Eye (tissue), 1 donor: ENCODE measurements at regions not wholly inside any gene's neighbourhood (a gene's known extent, or its start where the extent isn't known, plus 50 kb on each side); places are given as distances from the start of the nearest gene placed in this dataset.

Experiments used
- DNase-seq: peaks from one replicate; pipeline ENCODE4 v3.0.0-alpha.2; 2015

DNA sequence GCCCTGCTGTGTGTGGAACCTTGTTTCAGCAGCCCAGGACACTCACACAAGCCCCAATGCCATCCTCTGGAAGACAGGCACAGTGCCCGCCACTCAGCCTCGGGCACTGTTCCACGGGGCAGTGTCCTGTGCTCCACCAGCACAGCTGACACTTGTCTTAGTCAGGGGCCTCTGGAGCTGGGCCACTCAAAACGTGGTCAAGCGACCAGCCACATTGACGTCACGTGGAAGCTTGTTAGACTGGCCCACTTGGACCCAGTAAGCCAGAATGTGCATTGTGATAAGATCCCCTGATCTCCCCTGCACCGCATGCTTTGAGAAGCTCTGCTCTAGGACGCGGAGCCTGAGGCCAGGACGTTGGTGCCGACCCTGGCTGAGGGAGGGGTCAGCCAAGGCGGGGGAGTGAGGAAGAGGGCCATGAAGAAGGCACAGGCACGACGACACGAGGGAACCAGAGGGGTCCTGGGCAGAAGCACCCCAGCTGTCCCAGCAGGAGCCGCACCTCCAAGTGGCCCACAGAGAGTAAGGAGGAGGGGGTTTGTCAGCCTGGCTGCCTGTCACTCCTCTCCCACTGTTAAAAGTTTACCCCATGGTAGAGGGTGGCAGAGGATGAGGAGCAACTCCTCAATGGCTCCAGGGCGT, 64.6 kb downstream of the LINC01488 start:
- DNase-seq = no peak

DNA sequence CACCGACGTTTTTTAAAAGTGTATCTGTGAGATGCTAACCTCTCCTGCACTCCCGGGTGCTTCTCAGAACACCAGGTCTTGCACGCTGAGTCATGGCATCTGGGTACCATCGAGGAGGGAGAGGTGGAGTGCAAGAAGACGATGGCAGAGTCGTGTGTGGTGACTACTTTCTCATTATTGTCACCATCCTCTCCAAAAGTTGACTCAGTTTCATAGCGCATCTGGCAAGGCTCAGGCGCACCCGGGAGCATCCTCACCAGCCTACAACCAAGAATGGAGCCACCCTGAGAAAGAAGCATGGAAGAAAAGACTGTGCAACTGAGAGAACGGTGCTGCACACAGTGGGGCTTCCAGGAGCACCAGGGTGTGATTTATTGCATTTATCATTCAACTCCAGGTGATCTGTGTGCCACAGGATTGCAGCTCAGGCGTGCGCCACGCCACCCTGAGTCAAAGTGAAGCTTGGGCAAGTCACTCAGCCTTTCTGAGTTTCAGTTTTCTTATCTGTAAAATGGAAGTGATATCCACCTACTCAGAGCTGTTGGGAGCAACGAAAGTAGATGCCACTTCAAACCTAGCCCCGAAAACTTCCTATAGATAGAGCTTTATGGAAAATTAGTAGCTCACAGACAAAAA, 65.4 kb downstream of the LINC01488 start:
- DNase-seq = no peak

DNA sequence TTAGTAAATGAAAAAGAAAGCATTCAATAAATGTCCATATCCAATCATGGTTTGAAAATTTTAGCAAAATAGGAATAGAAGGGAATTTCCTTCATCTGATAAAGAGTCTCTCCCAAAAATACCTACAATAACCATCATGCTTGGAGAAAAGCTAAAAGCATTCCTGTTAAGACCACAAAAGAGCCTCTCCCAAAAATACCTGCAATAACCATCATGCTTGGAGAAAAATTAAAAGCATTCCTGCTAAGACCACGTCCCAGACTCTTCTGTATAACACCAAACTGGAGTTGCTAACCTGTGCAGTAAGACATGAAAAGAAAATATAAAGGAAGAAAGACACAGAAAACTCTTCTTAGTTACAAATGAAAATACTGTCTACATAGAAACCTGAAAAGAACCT, 69.4 kb downstream of the LINC01488 start:
- DNase-seq = no peak

DNA sequence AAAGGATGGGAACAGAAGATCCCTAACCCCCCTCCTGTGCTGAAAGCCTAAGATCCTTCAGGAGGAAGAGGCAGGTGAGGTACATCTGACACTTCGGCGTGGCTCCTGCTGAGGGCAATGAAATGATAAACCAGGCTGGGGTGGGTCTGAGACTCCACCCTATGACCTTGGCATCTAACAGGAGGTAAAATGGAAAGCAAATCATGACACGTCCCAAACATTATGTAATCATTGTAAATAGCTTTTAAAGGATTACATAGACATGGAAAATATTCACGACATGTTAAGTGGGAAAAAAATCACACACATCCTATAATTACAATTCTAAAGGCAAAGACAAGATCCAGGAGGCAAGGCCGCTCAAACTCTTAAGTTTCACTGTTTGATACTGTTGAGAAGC, 70.5 kb downstream of the LINC01488 start:
- DNase-seq = no peak

DNA sequence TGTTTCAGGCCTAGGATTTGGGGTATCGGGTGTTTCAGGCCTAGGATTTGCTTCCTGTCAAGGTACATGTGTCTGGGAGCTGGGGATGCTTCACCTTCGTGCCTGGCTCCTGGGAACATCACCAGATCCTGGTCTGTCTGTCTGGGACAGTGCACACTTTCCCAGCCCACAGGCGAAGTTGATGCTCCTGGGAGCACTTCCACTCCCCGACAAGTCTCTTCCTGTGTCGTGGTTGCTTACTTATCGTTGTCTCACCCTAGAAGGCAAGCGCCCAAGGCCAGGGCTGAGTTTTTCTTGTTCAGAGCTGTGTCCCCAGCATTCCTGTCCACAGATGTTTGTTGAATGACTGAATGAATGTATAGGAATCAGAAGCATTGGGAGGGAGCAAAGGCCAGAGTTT, 71.5 kb downstream of the LINC01488 start:
- no peak for DNase-seq

DNA sequence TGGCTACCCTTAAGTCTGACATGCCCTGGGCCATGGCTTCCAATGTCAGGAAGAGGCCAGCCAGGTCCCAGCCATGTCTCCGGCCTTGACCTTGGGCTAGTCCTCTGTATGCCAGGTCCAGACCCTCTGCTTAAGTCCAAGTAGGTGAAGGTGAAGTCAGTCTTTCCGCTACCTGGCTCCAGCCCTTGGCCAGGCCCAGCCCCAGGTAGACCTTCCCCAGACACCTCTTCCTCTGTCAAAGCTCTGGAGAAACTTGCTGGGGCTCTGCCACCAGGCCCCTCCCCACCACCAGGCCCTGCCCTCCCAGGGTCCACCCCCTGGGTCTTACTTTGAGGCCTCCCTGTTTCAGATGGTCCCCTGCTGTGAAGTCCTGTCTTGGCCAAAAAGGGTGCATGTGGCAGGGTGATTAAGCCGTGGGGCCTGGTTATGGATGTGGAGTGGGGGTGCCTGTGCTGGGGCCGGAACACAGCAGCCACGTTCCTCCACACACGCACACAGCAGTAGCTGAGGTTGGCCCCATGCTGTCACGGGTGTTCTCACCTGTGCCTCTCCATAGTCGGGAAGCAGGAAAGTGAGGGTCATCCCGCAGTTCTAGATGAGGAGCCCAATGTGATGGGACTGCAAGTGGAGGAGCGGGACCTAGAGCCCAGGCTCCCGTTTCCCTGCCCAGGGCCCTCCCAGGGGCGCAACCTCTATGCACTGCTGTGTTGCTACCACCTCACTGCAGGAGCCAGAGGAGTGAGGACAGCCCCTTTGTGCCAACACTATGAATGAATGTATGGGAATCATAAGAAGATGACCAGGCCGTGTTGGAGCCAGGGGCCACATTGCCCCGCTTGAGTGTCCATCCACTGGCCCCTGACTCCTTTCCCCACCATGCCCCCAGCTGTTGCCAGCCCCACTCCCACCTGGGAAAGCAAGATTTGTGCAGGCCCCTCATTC, 72.2 kb downstream of the LINC01488 start:
- no peak for DNase-seq

DNA sequence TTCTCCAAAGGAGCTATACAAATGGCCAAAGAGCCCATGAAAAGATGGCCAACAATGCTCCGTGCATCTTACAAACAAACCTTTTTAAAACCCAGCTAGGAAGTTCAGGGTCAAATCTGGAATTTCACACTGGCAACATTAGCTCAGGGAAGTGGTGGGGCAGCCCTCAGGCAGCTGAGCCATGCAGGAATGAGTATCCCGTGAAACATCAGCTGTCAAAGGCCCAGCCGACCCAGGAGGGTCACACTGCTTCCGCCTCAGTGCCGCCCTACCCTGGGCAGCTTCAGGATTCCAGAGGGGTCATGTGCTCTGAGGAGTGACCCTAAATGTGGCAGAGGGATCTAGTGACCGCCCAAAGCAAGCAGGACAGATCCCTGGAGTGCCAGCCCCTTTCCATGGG, 73.4 kb downstream of the LINC01488 start:
- peak; percentile 41 for DNase-seq

DNA sequence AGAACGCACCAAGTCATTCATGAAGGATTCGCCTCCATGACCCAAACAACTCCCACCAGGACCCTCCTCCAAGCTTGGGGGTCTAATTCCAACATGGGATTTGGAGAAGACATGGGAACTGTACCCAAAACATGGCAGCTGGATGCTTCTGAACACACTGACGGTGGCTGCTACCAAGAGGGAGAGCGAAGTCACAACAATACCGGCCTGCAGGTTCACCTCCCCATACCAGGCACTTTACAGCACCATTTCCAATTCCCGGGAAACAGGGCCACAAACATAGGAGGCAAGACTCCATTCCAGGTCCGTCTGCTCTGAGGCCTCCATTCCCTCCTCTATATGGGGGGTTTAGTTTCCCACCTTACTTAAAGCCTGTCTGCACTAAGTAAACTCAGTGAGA, 75.8 kb downstream of the LINC01488 start:
- no peak for DNase-seq

DNA sequence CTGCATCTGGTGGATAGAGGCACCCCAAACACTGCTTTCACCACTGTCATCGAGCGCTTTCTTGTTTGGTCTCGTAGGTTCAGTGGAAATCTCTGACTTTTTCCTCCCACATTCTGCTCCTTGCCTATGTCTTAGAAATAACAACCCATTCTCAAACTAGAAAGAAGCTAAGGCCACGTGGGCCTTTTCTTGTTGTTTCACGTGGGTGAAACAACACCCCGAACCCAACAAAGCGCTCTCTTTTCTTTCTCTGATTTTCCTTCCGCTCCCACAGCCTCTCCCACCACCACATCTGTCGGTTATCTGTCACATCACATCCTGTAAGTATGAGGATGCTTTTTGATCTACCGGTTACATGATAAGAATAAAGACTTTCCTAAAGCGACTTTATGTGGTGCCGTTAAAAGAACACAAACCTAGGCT, 77.1 kb downstream of the LINC01488 start:
- DNase-seq = no peak

DNA sequence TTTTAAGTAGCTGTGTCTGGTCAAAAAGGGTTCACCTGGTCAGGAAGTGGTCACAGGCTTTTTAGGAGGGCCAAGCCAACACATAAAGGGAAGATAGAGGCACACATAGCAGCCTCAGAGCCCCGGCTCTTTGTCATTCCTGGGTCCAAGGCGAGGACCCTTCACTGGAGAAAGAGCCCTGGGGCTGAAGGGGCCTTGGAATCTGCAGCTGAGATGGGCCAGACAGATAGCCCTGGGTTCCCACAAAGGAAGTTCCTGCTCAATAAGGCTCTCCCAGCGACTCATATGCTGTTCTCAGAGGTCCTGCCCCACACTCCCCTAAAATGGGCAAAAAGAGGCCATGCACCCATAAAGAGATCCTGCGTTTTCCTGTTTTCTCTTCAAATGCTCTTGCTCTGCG, 77.7 kb downstream of the LINC01488 start:
- no peak for DNase-seq

DNA sequence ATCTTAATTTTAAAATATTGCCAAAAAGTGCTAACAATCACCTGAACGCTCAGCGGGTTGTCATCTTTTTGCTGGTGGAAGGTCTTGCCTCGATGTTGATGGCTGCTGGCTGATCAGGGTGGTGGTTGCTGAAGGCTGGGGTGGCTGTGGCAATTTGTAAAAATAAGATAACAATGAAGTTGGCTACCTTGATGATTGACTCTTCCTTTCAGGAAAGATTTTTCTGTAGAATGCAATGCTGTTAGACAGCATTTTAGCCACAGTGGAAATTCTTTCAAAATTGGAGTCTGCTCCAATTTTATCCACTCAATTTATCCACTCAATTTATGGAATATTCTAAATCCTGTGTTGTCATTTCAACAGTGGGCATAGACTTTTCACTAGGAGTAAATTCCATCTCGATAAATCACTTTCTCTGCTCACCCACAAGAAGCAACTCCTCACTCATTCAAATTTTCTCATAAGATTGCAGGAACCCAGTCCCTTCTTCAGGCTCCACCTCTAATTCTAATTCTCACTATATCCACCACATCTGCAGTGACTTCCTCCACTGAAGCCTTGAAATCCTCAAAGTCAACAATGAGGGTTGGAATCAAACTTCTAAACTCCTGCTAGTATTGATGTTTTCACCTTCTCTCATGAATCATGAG, 78.8 kb downstream of the LINC01488 start:
- no peak for DNase-seq

DNA sequence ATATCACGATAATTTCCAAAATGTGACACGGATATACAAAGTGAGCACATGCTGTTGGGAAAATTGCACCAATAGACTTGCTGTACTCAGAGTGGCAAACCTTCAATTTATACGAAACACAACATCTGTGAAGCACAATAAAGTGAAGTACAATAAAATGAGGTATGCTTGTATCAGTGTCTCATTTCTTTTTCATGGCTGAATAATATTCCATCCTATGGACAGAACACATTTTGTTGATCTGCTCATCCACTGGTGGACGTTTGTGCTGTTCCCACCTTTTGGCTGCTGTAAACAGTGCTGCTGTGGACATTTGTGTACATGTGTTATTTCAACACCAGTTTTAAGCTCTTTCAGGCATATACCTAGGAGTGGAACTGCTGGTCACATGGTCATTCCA, 78.7 kb upstream of the CCND1 start:
- no peak for DNase-seq

DNA sequence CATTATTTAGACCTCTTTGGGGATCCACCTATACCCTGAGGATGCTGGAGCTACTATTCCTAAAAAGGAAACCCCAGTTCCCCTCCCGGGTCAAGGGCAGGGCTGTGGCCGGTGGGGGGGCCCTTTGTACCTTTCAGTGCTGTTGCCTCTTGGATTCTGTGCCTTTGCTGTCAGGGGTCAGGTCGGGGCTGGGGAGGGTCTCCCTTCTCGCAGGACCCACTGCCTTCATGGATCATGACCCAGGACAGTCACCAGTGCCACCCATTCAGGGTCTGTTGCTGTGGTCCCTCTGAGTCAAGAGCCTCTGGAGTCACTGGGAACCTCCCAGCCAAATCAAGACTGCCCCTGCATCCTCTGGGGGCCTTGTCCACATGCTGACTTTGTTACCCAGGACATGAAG, 78.1 kb upstream of the CCND1 start:
- no peak for DNase-seq

DNA sequence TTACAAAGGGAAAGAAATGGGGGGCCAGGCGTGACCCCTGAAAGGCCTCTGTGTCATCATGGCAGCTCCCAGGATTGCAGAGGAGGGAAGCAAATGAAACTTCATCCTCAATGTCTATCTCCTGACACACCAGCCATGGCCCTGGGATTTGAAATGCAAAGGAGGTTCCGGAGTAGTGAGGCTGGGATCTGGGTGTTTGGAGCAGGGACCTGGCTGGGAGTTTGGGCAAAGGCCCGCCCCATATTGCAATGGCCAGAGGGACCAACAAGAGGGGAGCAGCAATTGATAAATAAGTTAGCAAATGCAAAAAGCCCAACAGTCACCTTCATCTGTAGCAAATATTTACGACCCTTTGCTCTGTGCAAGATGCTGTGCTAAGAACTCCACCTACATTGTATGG, 77.7 kb upstream of the CCND1 start:
- no peak for DNase-seq

DNA sequence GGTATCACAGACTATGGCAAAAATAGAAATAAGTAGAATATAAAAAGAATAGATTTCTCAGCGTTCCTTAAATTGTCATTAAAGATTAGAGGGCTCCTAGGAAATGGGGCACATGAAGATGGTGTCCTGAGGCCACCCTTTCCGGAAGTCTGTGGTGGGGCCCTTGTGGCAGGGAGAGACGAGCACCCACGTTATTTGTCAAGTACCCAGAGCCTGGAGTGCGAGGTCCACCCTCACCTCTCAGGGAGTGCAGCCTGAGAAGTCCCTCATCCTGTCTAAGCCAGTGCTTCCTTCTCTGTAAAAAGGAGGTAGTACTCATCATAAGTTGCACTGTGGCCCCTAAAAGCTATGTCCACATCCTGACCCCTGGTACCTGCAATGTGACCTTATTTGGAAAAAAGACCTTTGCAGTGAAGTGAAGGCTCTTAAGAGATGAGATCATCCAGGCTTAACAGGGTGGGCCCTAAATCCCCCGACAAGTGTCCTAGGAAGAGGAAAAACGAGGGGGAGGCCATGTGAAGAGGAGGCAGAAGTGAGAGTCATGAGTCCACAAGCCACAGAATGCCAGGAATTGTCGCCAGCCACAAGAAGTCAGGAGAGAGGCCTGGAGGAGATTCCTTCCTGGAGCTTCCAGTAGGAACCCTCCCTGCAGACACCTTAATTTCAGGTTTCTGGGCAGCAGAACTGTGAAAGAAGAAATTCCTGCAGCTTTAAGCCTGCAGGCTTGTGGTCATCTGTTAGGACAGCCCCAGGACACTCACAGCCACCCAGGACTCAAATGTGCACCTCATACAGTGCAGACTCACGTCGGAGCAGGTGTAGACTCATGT, 76.8 kb upstream of the CCND1 start:
- DNase-seq = no peak

DNA sequence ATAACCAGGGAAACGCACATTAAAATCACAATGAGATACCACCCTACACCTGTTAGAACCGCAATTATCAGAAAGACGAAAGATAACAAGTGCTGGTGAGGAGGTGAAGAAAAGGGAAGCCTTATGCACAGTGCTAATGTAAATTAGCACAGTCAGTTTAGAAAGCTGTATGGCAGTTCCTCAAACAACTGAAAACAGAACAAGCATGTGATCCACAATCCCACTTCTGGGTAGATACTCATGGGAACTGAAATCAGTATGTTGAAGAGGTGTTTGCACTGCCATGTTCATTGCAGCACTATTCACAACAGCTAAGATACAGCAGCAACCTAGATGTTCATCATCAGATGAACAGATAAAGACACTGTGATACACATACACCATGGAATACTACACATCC, 75.0 kb upstream of the CCND1 start:
- DNase-seq = no peak

DNA sequence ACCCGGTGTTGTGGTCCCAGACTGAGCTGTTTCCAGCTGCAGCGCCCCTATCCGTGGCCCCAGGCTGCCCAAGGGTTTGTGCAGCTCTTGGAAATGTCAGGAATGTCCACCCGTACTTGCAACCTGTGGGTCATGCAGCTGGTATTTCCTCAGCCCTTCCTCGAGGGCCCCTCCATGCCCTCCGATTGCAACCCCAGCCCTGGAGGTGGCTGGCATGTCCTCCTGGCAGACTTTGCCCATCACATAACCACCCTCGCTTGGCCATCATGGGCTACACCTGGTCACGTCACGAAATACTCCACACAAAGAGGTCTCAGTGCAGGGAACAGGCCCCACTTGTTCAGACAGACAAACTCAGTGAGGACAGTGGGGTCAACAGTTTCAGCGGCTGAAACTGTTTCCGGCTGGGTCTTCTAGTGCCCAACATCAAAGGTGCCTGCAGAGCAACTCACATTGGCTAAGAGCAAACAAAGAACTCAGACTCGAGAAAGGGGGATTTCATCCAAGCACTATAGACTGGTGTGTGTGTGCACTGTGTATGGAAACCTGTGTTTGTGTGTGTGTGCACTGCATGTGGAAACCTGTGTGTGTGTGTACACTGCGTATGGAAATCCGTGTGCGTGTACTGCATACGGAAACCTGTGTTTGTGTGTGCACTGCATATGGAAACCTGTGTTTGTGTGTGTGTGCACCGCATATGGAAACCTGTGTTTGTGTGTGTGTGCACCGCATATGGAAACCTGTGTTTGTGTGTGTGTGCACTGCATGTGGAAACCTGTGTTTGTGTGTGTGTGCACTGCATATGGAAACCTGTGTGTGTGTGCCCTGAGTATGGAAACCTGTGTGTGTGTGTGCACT, 72.8 kb upstream of the CCND1 start:
- DNase-seq = peak; percentile 16

DNA sequence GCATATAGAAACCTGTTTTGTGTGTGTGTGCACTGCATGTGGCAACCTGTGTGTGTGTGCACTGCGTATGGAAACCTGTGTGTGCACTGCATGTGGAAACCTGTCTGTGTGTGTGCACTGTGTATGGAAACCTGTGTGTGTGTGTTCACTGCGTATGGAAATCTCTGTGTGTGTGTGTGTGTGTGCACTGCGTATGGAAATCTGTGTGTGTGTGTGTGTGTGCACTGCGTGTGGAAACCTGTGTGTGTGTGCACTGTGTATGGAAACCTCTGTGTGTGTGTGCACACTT, 72.2 kb upstream of the CCND1 start:
- DNase-seq = no peak

DNA sequence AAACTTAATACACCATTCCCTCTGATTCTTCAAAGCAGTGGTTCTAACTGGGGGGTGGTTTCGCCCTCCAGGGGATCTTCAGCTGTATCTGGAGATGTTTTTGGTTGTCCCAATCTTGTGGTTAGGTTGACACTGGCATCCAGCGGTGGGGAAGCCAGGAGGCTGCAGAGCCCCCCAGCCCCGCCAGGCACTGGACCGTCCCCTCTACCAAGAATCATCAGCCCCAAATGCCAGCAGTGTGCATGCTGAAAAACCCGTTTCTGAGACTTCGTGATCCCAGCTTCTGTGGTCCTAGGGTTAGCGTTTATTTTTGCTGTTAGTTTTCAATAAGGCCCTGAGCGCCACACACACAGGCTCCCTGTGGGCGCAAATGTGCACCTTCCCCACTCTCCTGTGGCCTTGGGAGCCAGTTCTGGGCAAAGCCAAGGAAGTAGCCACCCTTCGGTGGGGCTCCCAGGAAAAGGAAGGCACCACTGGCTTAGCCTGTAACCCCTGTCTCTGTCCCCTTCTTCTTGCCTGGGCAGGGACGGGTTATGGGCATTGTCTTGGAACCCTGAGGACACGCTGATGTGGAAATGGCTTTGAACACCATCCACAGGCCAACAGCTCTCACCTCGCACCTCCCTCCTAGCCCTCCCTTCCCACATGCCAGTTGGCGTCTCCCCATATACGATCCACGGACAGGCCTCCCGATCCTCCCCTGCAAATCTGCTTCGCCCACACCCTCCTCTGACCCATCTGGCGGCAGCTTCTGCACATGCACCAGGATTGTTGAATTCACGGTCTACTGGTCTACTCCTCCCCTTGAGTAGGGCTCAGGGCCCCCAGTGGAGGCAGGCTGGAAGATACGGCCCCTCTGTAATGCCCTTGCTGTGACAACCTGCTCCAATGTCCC, 71.4 kb upstream of the CCND1 start:
- DNase-seq = no peak

DNA sequence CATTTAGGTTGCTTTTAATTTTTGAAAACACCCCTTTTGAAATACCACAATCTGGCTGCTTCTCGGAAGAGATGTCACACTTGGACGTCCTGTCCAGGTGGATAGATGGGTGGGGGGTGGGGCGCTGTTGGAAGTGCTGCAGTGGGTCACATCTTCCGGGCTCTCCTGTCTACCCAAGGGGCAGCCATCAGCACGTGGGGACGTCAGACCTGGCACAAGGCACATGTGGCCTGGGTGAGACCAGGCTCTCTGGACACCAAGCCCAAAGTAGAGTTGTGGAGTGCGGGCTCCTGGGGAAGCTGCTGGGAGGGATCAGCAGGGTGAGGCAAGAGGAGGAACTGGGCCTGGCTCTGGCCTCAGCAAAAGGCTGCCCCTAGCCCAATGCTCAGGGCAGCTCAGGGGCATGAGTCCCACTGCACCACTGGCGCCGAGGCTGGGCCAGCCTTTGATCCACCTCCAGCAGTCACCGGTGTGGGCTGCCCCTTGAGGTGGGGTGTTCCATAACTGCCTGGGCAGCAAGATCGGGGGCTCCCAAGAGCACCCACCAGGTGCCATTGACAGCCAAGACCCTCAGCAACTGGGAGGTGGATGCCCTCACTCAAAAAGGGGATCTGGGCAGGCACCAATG, 68.6 kb upstream of the CCND1 start:
- no peak for DNase-seq
